ENCODE measurements at regions not wholly inside any gene's neighbourhood (a gene's known extent, or its start where the extent isn't known, plus 50 kb on each side); places are given as distances from the start of the nearest gene placed in this dataset.

GRCh38 chr18:76613755-76614120, 118.7 kb upstream of the ZNF516 start:
- TF ChIP-seq REST (tag by site-specific recombination; IDR thresholded peaks at IDR 0.05) (no peak), ZNF138 (tag by site-specific recombination; IDR thresholded peaks at IDR 0.05; ENCODE audit: borderline replicate concordance) (no peak), ZNF248 (tag by site-specific recombination; IDR thresholded peaks at IDR 0.05) (no peak), CTCF (tag by site-specific recombination; IDR thresholded peaks at IDR 0.05) (no peak), ZNF561 (tag by site-specific recombination; IDR thresholded peaks at IDR 0.05; ENCODE audit: borderline replicate concordance) (no peak), ZBTB49 (tag by site-specific recombination; IDR thresholded peaks at IDR 0.05; ENCODE audit: low read depth) (no peak), ZSCAN18 (tag by site-specific recombination; IDR thresholded peaks at IDR 0.05) (no peak), SALL2 (tag by site-specific recombination; IDR thresholded peaks at IDR 0.05; ENCODE audit: borderline replicate concordance) (no peak), KLF1 (tag by site-specific recombination; IDR thresholded peaks at IDR 0.05) (no peak), ZNF677 (tag by site-specific recombination; IDR thresholded peaks at IDR 0.05) (no peak), HOXA7 (CRISPR knock-in tag; IDR thresholded peaks at IDR 0.05; ENCODE audit: borderline replicate concordance) (no peak), ZBTB7A (tag by site-specific recombination; IDR thresholded peaks at IDR 0.05; ENCODE audit: low read depth) (no peak), YY1 (tag by site-specific recombination; IDR thresholded peaks at IDR 0.05) (no peak), ZNF266 (tag by site-specific recombination; IDR thresholded peaks at IDR 0.05; ENCODE audit: low read depth) (no peak)

Measured in HEK293 (cell line).